GM19372 (cell line): ENCODE measurements at regions not wholly inside any gene's neighbourhood (a gene's known extent, or its start where the extent isn't known, plus 50 kb on each side); places are given as distances from the start of the nearest gene placed in this dataset.

ENCODE experiments used
- ATAC-seq: cut with Tn5 transposase; IDR thresholded peaks from one replicate; pipeline ENCODE4 v1.9.1; 2021; ENCODE audit warnings: mild to moderate bottlenecking, low read depth, moderate library complexity; ENCODE audit not compliant: unreplicated experiment

DNA sequence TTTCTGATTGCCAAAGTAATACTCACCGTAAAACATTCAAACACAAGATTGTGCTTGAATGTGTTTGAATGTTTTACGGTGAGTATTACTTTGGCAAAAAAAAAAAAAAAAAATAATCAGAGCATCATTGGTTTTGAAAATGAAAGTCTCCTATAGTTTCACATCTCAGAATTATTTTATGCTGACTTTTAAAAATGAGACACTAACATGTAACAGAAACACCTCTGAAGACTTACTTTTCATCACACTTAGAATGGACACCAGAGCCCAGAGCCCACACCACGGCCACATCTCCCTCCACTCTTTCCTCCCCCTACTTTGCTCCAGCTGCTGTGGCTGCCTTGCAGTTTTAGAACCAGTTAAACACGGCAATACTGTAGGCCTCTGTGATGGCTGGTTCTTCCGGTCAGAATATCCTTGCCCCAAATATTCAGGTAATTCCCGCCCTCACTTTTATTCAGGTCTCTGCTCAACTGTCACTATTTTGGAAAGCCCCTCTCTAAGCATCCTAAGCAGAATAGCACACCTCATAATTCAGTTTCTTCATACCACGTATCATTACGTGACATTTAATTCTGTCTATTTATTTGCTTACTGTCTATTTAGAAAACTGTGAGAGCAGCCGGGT lies 138.9 kb upstream of the MAX start:
- ATAC-seq, result no peak

DNA sequence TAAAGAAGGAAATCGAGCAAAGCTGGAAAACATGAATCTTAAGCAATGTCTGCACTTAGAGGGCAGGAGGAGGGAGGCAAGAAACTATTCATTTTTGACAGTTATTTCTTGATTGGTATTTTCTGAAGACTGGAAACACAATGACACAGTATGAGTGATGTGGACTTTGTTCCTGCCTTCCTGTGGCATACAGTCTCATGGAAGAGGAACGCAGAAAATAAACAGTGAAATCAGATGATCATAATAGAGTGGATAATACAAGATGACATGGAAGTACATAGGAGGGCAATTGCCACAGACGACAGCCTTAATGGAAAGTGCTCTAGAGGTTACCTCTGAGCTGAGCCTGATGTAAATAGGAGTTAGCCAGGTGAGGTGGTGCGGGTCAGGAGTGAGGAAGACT lies 140.4 kb upstream of the MAX start:
- ATAC-seq, result no peak

DNA sequence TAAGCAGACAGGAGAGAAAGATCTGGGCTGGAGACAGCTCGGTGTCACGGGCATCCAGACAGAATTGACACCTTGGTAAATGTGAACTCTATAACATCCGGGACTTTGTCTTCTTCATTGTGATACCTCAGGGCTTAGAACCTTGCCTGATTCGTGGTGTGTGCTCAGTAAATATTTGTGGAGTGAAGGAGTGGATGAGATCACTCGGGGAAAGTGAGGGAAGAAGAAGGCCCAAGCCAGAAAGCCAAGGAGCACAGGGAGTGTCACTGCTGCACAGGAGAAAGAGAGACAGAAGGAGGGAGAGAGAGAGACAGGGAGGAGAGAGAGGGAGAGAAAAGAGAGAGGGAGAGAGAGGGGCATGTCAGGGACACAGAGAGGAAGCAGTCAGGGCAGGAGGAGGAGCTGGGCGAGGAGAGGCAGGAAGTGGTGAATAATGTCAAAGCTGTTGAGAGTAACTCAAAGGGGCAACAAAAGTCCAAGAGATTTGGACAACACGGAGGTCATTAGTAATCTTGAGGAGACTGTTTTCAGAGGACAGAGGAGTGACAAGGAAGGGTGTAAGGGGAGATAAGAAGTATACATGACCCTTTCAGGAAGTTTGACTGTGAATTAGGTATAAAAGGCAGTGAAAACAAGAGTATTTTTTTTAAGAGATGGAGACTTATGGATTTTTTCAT lies 141.6 kb upstream of the MAX start:
- ATAC-seq, result no peak

DNA sequence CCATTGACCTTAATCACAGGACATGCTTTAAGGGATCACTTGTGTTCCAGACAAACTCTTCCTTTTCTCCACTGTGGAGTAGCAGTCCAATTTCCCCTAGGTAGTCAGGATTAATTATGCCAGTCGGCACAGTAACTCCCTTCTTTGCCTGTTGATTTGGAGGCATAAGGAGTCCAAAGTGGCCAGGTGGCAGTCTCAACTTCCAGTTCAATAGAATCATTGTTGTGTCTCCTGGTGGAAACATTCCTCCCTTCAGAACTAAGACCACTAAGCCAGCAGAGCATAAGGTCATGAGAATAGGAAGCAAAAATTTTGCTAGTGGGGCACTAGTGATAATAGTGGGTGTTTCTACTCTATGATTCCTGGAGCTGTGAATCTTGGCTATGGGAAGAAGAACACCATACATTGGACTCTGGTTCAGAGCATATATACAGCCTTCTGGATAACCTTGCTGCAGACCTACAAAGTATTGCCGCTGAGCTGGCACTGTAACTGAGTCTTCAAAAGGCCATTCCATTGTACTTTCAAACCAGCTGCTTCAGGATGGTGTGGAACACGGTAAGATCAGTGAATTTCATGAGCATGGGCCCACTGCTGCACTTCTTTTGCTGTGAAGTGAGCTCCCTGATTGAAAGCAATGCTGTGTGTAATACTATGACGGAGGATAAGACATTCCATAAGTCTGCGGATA lies 147.3 kb upstream of the MAX start:
- ATAC-seq, result no peak

DNA sequence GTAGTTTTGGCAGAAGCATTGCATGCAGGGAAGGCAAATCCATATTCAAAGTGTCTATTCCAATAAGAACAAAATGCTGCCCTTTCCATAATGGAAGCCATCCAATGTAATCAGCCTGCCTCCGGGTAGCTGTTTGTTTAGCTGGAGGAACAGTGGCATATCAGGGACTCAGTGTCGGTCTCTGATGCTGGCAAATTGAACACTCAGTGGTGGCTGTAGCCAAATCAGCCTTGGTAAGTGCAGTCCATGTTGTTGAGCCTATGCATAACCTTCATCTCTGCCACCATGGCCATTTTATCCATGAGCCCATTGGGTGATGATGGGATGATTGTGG lies 147.8 kb upstream of the MAX start:
- no peak for ATAC-seq

DNA sequence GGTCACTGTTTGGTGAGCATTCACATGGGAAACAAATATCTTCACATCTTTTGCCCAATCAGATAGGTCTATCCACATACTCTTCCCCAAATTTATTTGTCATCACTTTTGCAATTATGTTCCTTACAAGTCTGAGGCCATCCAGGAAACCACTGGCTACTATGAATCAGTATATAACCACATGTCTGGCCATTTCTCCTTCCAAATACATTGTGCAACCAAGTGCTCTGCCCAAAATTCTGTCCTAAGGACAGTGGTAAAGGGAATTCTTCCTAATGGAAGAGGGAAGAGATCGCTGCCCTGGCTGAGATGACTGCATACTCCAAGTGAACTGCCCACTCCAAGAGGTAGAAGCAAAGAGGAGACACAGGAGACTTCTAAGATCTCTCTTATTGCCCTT lies 148.9 kb upstream of the MAX start:
- no peak for ATAC-seq

DNA sequence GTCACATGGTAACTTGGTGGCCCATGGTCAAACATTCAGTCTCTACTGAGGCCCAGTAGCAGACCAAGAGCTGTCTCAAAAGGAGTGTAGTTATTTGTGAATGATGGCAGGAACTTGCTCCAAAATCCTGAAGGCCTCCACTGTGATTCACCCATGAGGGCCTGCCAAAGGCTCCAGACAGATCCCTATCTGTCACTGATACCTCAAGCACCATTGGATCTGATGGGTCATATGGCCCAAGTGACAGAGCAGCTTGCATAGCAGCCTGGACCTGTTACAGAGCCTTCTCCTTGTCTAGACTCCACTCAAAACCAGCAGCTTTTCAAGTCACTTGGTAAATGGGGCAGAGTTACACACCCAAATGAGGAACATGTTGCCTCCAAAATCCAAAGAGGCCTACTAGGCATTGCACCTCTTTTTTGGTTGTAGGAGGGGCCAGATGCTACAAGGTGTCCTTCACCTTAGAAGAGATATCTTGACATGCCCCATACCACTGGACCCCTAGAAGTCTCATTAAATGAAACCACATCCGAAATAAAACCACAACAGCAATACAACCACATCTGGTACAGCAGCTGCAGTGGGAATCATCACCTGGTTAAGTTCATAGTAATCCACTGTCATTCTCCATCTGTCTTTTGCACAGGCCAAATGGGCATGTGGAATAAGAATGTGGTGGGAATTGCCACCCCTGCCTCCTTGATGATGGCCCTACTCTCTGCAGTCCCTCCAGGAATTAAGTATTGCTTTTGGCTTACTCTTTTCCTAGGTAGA lies 150.4 kb upstream of the MAX start:
- ATAC-seq, result no peak

DNA sequence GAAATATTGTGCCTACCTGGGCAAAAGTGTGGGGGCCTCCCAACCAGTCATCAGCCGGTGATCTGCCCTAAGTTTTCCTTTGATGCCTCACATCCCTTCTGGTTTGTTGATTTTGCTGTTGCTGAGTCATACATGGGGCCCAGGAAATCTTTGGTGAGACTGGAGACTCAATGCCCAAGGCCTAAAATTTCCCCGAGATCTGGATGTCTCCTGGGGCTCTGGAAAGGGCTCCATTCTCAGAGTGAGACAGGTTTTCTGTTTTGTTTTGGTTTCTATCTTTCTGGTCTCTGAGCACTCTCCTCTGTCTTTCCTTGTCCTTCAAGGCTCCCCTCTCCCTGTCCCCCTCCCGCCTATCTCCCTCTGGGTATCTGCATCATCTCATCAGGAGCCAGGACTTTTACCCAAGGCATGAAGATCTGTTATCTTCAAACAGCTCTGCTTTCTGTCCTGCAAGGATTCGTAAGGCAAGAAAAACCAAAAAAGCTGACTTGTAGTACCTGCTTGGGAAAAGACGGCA lies 152.8 kb upstream of the MAX start:
- no peak for ATAC-seq

DNA sequence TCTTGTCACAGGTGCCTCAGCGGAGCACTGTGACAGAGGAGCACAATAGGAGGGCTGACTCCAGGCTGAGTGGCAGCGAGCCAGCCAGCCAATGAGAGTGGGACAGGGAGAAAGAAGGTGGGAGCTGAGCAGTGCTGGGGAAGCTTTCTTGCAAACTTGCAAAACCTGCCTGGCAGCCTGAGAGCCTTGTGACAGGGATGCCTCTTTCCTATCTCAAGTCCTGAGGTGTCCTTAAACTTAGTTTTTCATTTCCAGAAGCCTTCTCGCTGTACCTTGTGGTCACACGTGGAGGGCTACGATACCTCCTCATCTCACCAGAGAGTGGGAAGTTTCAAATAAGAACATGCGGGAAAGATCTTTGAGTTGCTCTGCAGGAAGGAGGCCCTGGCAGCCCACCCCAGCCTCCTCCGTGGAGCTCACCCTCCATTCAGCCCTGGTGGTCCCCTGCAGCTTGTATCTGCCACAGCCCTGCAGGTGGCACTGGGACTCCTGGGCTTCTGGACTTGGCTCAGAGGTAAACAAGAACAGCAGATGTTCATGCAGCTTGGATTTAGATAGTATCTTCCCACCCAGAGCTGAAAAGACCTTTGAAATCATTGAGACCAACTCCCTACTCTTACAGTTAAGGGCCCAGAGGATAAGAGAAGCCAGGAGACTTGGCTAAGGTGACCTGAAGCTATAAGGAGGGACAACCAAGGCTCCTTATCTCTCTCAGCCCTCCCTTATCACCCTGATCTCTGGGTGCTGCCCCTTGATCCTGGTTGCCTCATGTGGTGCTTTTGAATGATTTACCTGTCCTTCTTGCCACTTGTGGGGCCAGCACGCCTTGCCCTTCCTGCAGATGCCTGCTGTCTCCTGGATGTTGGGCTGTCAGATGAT lies 153.5 kb upstream of the MAX start:
- ATAC-seq, result no peak

DNA sequence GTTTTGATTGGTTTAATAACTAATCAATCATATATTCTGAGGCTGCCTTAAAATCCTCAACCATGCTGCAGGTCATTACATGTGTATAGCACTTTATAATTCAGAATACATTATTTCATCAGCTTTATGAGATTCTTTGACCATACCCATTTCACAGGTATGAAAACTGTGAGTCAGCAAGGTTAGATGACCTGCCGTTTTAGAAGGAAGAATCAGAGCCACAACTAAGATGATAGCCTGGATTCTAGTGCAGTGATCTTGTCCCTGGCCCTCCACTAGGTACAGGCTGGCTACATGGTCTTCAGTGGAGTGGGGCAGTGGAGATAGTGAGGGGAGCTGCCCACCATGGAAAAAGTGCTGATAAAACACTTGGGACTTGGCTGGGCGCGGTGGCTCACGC lies 154.4 kb upstream of the MAX start:
- no peak for ATAC-seq

DNA sequence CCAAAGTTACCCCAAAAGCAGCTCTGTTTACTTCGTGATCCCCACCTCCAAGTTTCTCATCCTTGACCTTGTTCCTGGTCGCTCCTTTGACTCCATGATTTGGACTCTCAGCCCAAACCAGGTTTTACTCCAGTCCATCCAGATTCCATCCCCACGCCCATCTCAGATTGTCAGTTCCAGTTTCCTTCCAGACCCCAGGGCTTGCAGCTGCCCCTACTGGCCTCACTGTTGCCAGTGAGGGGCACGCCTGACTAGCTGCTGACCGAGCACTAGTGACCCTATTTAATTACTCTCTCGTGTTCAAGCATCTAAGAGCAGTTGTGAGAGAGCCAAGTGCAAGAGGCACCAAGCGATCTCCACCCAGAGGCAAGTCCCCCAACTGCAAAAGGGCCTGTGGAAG lies 155.1 kb upstream of the FUT8 start:
- ATAC-seq, result no peak

DNA sequence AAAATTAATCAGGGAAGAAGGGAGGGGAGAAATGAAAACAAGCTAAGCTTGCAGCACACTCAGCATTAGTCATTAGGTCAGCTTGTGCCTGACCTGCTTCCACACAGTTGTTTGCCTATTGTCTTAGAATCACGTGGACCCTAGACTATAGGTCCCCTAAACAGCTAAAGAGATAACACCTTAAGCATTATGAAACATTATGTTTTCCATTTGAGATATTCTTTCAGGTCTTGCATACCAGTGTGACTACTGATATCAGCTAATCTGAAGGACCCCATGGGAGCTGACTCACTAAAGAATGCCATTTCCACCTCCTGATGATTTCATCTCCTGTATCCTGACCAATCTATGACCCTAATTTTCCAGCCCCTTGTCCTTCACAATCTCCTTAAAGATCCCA lies 154.1 kb upstream of the FUT8 start:
- no peak for ATAC-seq

DNA sequence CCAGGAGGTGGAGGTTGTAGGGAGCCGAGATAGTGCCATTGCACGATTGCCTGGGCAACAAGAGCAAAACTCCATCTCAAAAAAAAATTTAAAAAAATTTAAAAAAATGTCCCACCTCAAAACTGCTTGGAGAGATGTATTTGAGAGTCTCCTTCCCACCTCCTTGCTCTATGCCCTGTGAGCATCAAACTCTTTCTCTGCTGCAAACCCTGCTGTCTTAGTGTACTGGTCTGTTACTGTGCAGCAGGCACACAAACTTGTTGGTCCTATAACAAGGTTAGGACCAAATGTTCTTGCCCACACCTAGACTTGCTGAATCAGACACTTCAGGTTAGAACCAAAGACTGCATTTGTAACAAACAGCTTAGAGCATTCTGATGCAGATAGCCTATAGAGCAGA lies 153.5 kb upstream of the FUT8 start:
- no peak for ATAC-seq

DNA sequence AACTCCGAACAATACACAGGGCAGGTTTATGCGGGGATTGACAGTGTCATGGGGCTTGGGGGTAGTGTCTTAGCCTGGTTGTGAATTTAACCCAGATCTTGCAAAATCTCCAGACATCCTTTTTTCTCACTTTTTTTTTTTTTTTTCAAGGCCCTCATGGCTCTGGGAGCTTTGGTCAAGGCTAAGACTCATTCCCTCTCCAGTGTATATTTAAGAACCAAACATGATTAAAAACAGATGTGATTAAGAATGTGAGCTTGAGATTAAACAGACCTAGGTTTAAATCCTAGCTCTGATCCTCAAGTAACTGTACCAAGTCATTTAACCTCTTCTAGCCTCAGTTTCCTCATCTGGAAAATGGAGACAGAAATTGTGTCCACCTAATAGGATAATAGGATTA lies 151.7 kb upstream of the FUT8 start:
- no peak for ATAC-seq

DNA sequence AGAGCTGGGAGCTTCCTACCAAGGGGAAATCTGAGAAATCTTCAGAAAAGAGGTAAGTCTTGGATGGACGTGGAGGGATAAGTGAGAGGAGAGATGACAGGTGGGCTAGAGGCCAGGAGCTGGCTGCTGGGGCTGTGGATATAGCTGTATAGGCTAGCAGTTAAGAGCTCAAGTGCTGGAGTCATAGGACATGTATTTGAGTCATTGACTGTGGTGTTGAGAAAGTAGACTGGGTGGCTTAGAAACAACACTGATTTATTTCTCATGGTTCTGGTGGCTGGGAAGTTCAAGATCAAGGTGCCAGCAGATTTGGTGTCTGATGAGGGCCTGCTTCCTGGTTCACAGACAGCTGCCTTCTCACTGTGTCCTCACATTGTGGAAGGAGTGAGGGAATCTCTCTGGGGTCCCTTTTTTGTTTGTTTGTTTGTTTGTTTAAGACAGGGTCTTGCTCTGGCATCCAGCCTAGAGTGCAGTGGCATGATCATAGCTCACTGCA lies 151.1 kb upstream of the FUT8 start:
- ATAC-seq, result no peak

DNA sequence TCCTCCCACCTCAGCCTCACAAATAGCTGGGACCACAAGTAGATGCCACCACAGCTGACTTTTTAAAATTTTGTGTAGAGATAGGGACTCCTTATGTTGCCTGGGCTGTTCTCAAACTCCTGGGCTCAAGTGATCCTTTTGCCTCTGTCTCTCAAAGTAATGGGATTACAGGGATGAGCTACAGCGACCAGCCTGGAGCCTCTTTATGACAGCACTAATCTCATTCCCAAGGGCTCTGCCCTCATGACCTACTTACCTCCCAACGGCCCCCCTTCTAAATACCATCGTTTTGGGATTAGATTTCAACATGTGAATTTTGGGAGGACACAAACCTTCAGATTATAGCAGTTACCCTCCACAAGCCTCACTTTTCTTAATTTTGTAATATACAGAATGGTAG lies 150.6 kb upstream of the FUT8 start:
- no peak for ATAC-seq

DNA sequence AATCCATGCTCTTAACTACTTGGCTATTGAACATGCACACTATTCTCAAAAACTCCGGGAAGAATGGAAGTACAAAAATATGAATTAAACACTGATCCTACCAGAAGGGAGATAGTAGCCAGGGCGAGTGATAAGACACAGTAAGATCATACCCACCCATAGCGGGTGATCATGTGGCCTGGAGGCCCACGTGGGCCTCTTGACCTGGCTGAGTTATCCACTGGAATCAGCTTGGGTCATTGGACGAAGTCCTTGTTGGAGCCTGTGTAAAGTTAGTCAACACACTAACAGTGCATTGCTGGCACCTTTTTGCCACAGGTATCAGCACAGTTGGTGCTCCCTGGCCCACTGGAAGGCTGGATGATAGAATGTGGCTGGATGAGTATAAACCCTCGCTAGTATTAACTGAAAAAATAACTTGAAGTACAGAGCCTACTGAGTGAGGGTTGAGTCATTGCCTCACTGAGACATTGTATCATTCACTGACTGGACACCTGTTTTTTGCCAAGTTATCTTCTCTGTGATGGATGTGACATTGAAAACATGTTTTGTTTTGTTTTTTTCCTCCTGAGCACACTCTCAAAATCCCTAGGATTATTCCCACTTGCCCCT lies 149.2 kb upstream of the FUT8 start:
- no peak for ATAC-seq

DNA sequence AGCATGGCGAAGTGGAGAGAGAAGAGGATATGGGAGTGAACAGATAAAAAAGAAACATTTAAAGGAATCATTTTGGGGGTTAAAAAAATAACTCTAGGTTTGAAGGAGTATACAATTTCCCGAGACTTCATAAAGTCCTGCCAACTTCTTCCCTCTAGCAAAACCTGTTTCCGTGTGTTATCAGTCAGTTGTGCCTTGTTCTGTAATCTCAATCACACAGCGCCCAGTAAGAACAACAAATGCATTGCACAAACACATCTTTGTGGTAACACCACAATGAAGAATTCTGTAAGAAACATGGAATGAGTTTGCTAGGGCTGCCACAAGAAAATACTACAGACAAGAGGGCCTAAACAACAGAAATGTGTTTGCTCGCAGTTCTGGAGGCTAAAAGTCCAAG lies 144.7 kb upstream of the FUT8 start:
- ATAC-seq, result no peak

DNA sequence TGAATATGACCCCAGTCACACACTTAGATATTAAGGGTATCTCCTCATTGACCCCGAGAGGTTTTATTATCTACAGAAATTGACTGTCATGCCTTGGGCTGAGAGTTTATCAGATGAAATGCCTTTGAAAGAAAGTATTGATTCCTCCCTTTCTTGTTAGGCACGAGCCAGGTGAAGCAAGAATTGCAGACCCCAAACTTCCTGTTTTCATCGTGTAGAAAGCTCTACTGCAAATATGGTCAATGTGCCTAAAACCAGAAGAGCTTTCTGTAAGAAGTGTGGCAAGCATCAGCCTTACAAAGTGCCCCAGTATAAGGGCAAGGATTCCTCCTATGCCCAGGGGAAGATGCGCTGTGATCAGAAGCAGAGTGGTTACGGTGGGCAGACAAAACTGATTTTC lies 143.9 kb upstream of the FUT8 start:
- no peak for ATAC-seq

DNA sequence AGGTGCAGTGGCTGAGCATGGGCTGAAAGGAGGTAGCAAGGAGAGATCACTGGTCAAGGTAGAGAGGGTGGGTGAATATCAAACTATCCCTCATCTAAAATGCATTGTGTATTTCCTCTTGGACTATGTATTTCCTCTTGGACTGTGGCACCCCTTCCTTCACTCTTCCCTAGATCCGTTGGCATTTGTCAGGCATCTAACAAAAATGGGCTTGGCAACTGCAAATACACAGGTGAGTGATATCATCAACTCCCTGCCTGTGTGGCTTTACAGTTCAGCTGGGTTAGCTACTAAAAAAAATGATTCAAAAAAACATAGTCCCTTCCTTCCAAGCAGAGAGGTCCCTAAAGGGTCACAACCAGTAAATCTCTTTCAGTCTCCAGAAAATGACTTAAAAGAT lies 142.8 kb upstream of the FUT8 start:
- no peak for ATAC-seq
